GM12878 (cell line): ENCODE measurements at regions not wholly inside any gene's neighbourhood (a gene's known extent, or its start where the extent isn't known, plus 50 kb on each side); places are given as distances from the start of the nearest gene placed in this dataset.

Experiments
- ATAC-seq: fragments of 200-7000 bp; cut with Tn5 transposase; 3 replicates; pipeline ENCODE4 v1.9.1; 2020; ENCODE audit warnings: mild to moderate bottlenecking, moderate library complexity
- BruUV-seq: library from RNA; stranded (reverse); fragments of 400-500 nt; replicated peaks from 2 replicates; lab custom pipeline; 2021; lab: Mats Ljungman, UMichigan
- CTCF ChIA-PET: fragments of 300-600 bp; sonication (Branson Sonifier 250); formaldehyde crosslinking; extraction: SDS; loops from one replicate; lab custom pipeline; 2021; ENCODE audit warnings: inconsistent platforms; lab: Yijun Ruan, JAX
- POLR2A ChIA-PET: fragments of 350-600 bp; formaldehyde crosslinking; extraction: SDS; loops from one replicate; lab custom pipeline; 2021; ENCODE audit warnings: inconsistent platforms; lab: Charles Lee
- RAD21 ChIA-PET: fragments of 300-600 bp; sonication (Branson Sonifier 250); formaldehyde crosslinking; loops from one replicate; lab custom pipeline; 2023; ENCODE audit warnings: antibody characterized with exemption; ENCODE audit not compliant: unreplicated experiment; lab: Charles Lee
- SMC1A ChIA-PET: fragments of 300-600 bp; sonication (Branson Sonifier 250); formaldehyde crosslinking; loops from one replicate; lab custom pipeline; 2023; ENCODE audit not compliant: unreplicated experiment, uncharacterized antibody; lab: Charles Lee
- DNase-seq: peaks from one replicate; pipeline ENCODE4 v3.0.0-alpha.2; 2011; ENCODE audit warnings: low read depth, low spot score
- FAIRE-seq: peaks from 3 replicates; lab custom pipeline; 2011; peaks lifted over from hg19 to GRCh38; lab: Jason Lieb, UNC
- H2AFZ ChIP-seq: 2 replicates; pipeline ENCODE4 v1.6.0; 2011; ENCODE audit warnings: low read depth, low read length, control low read depth; ENCODE audit not compliant: control insufficient read depth
- H3K27ac ChIP-seq: 2 replicates; pipeline ENCODE4 v1.5.1; 2011; ENCODE audit warnings: control low read depth; ENCODE audit not compliant: control insufficient read depth, insufficient read depth
- H3K27me3 ChIP-seq, 2 experiments: replicated peaks in 1 of 2; 2 replicates each; pipeline versions ENCODE4 v1.6.0 to v1.6.1; 2011; ENCODE audit warnings: low read length in 1 of 2; ENCODE audit not compliant: control insufficient read depth in 2 of 2, insufficient read depth in 2 of 2
- H3K36me3 ChIP-seq, 2 experiments: 2 replicates each; pipeline ENCODE4 v1.5.1; 2011; ENCODE audit warnings: low read length in 1 of 2; ENCODE audit not compliant: control insufficient read depth in 2 of 2, insufficient read depth in 2 of 2
- H3K4me1 ChIP-seq: 2 replicates; pipeline ENCODE4 v1.6.1; 2011; ENCODE audit warnings: mild to moderate bottlenecking, low read length, moderate library complexity, mixed read lengths; ENCODE audit not compliant: control insufficient read depth, insufficient read depth
- H3K4me2 ChIP-seq: 2 replicates; pipeline ENCODE4 v1.6.0; 2011; ENCODE audit warnings: control low read depth; ENCODE audit not compliant: control insufficient read depth, insufficient read depth
- H3K4me3 ChIP-seq: fragments of 200-600 bp; sonication (generic); 2 replicates; pipeline ENCODE4 v1.5.1; 2016
- H3K79me2 ChIP-seq: 2 replicates; pipeline ENCODE4 v1.6.0; 2011; ENCODE audit warnings: low read length; ENCODE audit not compliant: control insufficient read depth, insufficient read depth
- H3K9ac ChIP-seq: 2 replicates; pipeline ENCODE4 v1.8.0; 2011; ENCODE audit warnings: low read length, control low read depth, mixed read lengths; ENCODE audit not compliant: control insufficient read depth, insufficient read depth
- H3K9me3 ChIP-seq: replicated peaks from 3 replicates; pipeline ENCODE4 v1.5.1; 2011; ENCODE audit warnings: mild to moderate bottlenecking, low read length; ENCODE audit not compliant: control insufficient read depth, insufficient read depth
- H4K20me1 ChIP-seq: 2 replicates; pipeline ENCODE4 v1.6.0; 2011; ENCODE audit not compliant: control insufficient read depth, insufficient read depth
- CHD4 ChIP-seq: fragments of 200-600 bp; sonication (generic); IDR thresholded peaks from 2 replicates; pipeline ENCODE4 v1.6.1; 2016; ENCODE audit warnings: mild to moderate bottlenecking
- FOS ChIP-seq: IDR thresholded peaks from 3 replicates; pipeline ENCODE4 v1.6.1; 2011; ENCODE audit warnings: borderline replicate concordance; ENCODE audit not compliant: insufficient read length; ENCODE audit errors: extremely low read depth
- NBN ChIP-seq: fragments of 450-650 bp; IDR thresholded peaks from 2 replicates; pipeline ENCODE4 v1.6.1; 2016
- NFYA ChIP-seq: IDR thresholded peaks from 2 replicates; pipeline ENCODE4 v1.6.1; 2011; ENCODE audit warnings: low read depth, mild to moderate bottlenecking, low read length, improper control_type of control experiment, borderline replicate concordance
- SIN3A ChIP-seq: IDR thresholded peaks from 2 replicates; pipeline ENCODE4 v1.6.1; 2012; ENCODE audit warnings: low read depth, low read length, improper control_type of control experiment
- SMAD1 ChIP-seq: fragments of 450-650 bp; IDR thresholded peaks from 2 replicates; pipeline ENCODE4 v1.6.1; 2018; ENCODE audit warnings: mild to moderate bottlenecking, low read depth; ENCODE audit not compliant: partially characterized antibody
- WGBS: methylation state at CpG from one replicate; pipeline ENCODE4 v1.1.6; 2016; ENCODE audit warnings: low lambda C conversion rate; ENCODE audit not compliant: insufficient replicate concordance, insufficient coverage; ENCODE audit errors: missing lambda C conversion rate; 5-methylcytosine and 5-hydroxymethylcytosine counted together
- in situ Hi-C: fragments of 300-500 bp; cut with MboI; formaldehyde crosslinking; loops from 9 replicates; pipeline ENCODE4 v1.14.3; 2018; ENCODE audit warnings: mixed read lengths
- intact Hi-C: fragments of 100-400 bp; cut with micrococcal nuclease; formaldehyde crosslinking; loops from one replicate; pipeline ENCODE4 v1.14.2; 2022; ENCODE audit not compliant: unreplicated experiment
- TF ChIP-seq, protein P1 (sequence below): fragments of 450-650 bp; formaldehyde crosslinking; IDR thresholded peaks from 2 replicates; pipeline ENCODE4 v1.4.0; 2020; ENCODE audit warnings: mild to moderate bottlenecking, moderate library complexity
- TF ChIP-seq, protein P2 (sequence below): IDR thresholded peaks from 2 replicates; pipeline ENCODE4 v1.6.1; 2012; ENCODE audit warnings: low read depth, low read length, improper control_type of control experiment
- TF ChIP-seq, protein P3 (sequence below): IDR thresholded peaks from 2 replicates; pipeline ENCODE4 v1.6.1; 2011; ENCODE audit warnings: low read depth, low read length, improper control_type of control experiment, borderline replicate concordance

DNA sequence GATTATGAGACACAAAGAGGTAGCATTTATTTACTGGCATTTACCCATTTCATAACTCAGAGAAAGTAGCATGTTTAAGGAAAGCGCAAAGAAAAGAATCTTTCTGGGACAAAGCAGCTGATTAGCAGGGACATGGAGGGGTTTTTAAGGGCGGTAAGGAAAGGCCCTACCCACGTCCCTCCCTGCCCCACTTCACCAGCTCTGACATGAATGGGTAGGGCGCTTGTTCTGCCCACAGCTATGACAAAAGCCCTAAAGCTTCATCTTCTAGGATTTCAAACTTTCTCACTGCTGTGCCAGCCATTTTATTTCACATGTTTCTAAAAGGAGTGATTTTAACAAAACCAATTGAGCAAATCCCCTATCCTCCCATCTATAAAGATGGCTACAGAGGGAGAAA, 406.9 kb upstream of the KLF6 start:
- no peaks in the 10 kb centered on the region for H3K36me3 ChIP-seq
- in situ Hi-C loops = no loop called here
- BruUV-seq = no TSS peak
- H4K20me1 ChIP-seq = no peaks in the 10 kb centered on the region
- ChIA-PET POLR2A (no interaction called here), SMC1A (no interaction called here), CTCF (no interaction called here), RAD21 (no interaction called here)
- FAIRE-seq = no peak
- no peak overlapping the region for H3K4me2 ChIP-seq
- WGBS = 34% methylated on average over 4 of the region's 4 CpGs
- no peak overlapping the region for H2AFZ ChIP-seq
- H3K27me3 ChIP-seq = no peaks in the 10 kb centered on the region
- no peak for DNase-seq
- no peak overlapping the region for H3K9ac ChIP-seq
- intact Hi-C loops = no loop called here
- H3K4me3 ChIP-seq = no peak overlapping the region
- H3K4me1 ChIP-seq = no peaks in the 10 kb centered on the region
- no peak for TF ChIP-seq CHD4
- H3K79me2 ChIP-seq = no peaks in the 10 kb centered on the region
- H3K9me3 ChIP-seq = no peaks in the 10 kb centered on the region; the same call in 2 of the 3 replicates
- ATAC-seq = no peak
- no peak overlapping the region for H3K27ac ChIP-seq

DNA sequence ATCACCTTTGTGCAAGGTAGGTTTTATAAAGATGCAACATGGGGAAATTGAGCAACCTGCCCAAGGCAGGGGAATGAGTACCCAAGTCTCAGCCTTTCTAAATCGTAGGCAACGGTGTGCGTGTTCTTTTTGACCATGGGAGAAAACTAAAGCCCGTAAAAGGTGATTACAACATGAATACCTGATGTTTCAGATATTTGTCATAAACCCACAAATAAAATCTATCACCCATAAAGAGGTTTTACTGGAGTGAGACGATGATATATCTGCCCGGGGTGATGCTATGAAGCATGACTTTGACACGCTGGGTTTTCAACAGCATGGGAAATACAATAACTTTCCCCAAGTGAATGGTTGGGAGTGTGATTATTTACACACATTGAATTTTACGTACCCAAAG, 406.3 kb upstream of the KLF6 start:
- H3K9ac ChIP-seq = no peak overlapping the region
- no TSS peak for BruUV-seq
- H4K20me1 ChIP-seq = no peaks in the 10 kb centered on the region
- H3K4me2 ChIP-seq = no peak overlapping the region
- RAD21 ChIA-PET = no interaction called here
- POLR2A ChIA-PET = no interaction called here
- intact Hi-C loops = no loop called here
- no peaks in the 10 kb centered on the region; the same call in 2 of the 3 replicates for H3K9me3 ChIP-seq
- H3K36me3 ChIP-seq = no peaks in the 10 kb centered on the region
- no peak overlapping the region for H3K27ac ChIP-seq
- DNase-seq (no peak), ATAC-seq (no peak)
- H3K27me3 ChIP-seq = no peaks in the 10 kb centered on the region
- in situ Hi-C loops = no loop called here
- WGBS = 33% methylated on average over 8 of the region's 8 CpGs
- no peak overlapping the region for H3K4me3 ChIP-seq
- H2AFZ ChIP-seq = no peak overlapping the region
- SMC1A ChIA-PET = no interaction called here
- no peaks in the 10 kb centered on the region for H3K4me1 ChIP-seq
- CTCF ChIA-PET = no interaction called here
- TF ChIP-seq NFYA (no peak), SMAD1 (no peak), NBN (no peak), FOS (no peak), SIN3A (no peak)
- TF ChIP-seq, protein P1, sequence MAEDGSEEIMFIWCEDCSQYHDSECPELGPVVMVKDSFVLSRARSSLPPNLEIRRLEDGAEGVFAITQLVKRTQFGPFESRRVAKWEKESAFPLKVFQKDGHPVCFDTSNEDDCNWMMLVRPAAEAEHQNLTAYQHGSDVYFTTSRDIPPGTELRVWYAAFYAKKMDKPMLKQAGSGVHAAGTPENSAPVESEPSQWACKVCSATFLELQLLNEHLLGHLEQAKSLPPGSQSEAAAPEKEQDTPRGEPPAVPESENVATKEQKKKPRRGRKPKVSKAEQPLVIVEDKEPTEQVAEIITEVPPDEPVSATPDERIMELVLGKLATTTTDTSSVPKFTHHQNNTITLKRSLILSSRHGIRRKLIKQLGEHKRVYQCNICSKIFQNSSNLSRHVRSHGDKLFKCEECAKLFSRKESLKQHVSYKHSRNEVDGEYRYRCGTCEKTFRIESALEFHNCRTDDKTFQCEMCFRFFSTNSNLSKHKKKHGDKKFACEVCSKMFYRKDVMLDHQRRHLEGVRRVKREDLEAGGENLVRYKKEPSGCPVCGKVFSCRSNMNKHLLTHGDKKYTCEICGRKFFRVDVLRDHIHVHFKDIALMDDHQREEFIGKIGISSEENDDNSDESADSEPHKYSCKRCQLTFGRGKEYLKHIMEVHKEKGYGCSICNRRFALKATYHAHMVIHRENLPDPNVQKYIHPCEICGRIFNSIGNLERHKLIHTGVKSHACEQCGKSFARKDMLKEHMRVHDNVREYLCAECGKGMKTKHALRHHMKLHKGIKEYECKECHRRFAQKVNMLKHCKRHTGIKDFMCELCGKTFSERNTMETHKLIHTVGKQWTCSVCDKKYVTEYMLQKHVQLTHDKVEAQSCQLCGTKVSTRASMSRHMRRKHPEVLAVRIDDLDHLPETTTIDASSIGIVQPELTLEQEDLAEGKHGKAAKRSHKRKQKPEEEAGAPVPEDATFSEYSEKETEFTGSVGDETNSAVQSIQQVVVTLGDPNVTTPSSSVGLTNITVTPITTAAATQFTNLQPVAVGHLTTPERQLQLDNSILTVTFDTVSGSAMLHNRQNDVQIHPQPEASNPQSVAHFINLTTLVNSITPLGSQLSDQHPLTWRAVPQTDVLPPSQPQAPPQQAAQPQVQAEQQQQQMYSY (CRISPR knock-in tag) = no peak
- TF ChIP-seq, protein P2, sequence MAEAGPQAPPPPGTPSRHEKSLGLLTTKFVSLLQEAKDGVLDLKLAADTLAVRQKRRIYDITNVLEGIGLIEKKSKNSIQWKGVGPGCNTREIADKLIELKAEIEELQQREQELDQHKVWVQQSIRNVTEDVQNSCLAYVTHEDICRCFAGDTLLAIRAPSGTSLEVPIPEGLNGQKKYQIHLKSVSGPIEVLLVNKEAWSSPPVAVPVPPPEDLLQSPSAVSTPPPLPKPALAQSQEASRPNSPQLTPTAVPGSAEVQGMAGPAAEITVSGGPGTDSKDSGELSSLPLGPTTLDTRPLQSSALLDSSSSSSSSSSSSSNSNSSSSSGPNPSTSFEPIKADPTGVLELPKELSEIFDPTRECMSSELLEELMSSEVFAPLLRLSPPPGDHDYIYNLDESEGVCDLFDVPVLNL = no peak
- TF ChIP-seq, protein P3, sequence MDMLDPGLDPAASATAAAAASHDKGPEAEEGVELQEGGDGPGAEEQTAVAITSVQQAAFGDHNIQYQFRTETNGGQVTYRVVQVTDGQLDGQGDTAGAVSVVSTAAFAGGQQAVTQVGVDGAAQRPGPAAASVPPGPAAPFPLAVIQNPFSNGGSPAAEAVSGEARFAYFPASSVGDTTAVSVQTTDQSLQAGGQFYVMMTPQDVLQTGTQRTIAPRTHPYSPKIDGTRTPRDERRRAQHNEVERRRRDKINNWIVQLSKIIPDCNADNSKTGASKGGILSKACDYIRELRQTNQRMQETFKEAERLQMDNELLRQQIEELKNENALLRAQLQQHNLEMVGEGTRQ = no peak
- TF ChIP-seq, all 136 proteins: peak for 0
- no peak for FAIRE-seq
- H3K79me2 ChIP-seq = no peaks in the 10 kb centered on the region
